Karpas-422 (cell line): ENCODE measurements at regions not wholly inside any gene's neighbourhood (a gene's known extent, or its start where the extent isn't known, plus 50 kb on each side); places are given as distances from the start of the nearest gene placed in this dataset. TPM values are rescaled to one million over a fixed set of nuclear protein-coding genes. Genes with fewer than 3 reads are reported as not detected.

Experiments used
- DNase-seq: peaks from one replicate; pipeline ENCODE4 v3.0.0-alpha.2; 2015
- H2AFZ ChIP-seq: fragments of 200-600 bp; sonication (generic); 2 replicates; pipeline ENCODE4 v1.6.1; 2014; ENCODE audit warnings: antibody characterized with exemption, low read length, mixed read lengths
- H3K27ac ChIP-seq: fragments of 200-600 bp; sonication (generic); 2 replicates; pipeline ENCODE4 v1.5.1; 2014; ENCODE audit warnings: mild to moderate bottlenecking, low read length, moderate library complexity
- H3K27me3 ChIP-seq: fragments of 200-600 bp; sonication (generic); 2 replicates; pipeline ENCODE4 v1.6.1; 2014; ENCODE audit warnings: low read length, mixed read lengths
- H3K36me3 ChIP-seq: fragments of 200-600 bp; sonication (generic); 2 replicates; pipeline ENCODE4 v1.6.1; 2014; ENCODE audit warnings: low read length, mixed read lengths; ENCODE audit not compliant: insufficient read depth
- H3K4me1 ChIP-seq: fragments of 200-600 bp; sonication (generic); 2 replicates; pipeline ENCODE4 v1.6.1; 2014; ENCODE audit warnings: mild to moderate bottlenecking, low read length, mixed read lengths
- H3K4me2 ChIP-seq: fragments of 200-600 bp; sonication (generic); 2 replicates; pipeline ENCODE4 v1.6.1; 2014; ENCODE audit warnings: low read length, low read depth, mild to moderate bottlenecking; ENCODE audit not compliant: poor library complexity, severe bottlenecking
- H3K4me3 ChIP-seq: fragments of 200-600 bp; sonication (generic); 2 replicates; pipeline ENCODE4 v1.5.1; 2014; ENCODE audit warnings: mild to moderate bottlenecking, antibody characterized with exemption, low read length, mixed read lengths
- H3K79me2 ChIP-seq: fragments of 200-600 bp; sonication (generic); 2 replicates; pipeline ENCODE4 v1.6.1; 2014; ENCODE audit warnings: mild to moderate bottlenecking, low read length, mixed read lengths
- H3K9ac ChIP-seq: fragments of 200-600 bp; sonication (generic); 2 replicates; pipeline ENCODE4 v1.6.0; 2014; ENCODE audit warnings: low read length
- H3K9me2 ChIP-seq: fragments of 200-600 bp; sonication (generic), shearing (Covaris generic); replicated peaks from 2 replicates; pipeline ENCODE4 v1.6.0; 2014; ENCODE audit warnings: mild to moderate bottlenecking, low read length, moderate library complexity; ENCODE audit not compliant: insufficient read depth
- H3K9me3 ChIP-seq: fragments of 300-700, 200-600 bp; sonication (generic); 2 replicates; pipeline ENCODE4 v1.6.1; 2014; ENCODE audit warnings: low read length, mixed read lengths
- H4K20me1 ChIP-seq: fragments of 200-600 bp; sonication (generic); 2 replicates; pipeline ENCODE4 v1.6.1; 2014; ENCODE audit warnings: mild to moderate bottlenecking, antibody characterized with exemption, low read length, low read depth; ENCODE audit not compliant: insufficient read depth
- small RNA-seq: library from RNA; depleted of rRNA; stranded (forward); fragments of <200 nt; gene quantifications from one replicate; pipeline ENCODE3, GENCODE V24; 2014

DNA sequence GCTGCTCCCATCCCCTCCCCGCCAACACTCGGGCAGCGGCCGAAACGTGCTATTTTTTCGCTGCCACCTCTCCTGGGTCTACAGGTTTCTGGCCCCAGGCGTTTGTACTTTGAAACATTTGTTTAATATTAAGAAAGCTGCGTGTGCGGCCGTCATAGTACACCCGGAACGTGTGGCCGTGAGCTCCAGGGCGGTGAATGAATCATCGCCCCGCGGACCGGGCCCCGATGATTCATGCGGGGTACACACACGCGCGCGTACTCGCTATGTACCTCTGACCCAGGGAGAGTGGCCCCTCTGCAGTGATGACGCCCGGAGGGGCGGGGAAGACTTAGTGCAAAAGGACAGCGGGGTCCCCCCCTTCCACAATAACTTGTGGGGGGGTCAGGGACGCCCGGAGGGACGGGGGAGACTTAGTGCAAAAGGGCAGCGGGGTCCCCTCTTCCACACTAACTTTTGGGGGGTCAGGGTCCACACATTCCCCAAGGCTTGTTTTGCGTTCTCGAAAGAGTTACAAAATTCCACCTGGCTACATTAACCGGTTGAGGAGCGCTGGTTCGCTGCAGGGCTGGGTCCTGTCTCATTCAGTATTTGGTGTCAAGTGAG, 56.5 kb upstream of the PCGF5 start:
- peaks cover 4% of the 10 kb centered on the region; the same call in 1 of the 2 replicates for H3K4me1 ChIP-seq
- no peaks in the 10 kb centered on the region for H4K20me1 ChIP-seq
- peak overlapping the region; percentile 65 for H3K4me2 ChIP-seq
- no peaks in the 10 kb centered on the region for H3K9me2 ChIP-seq
- H3K4me3 ChIP-seq, result peak overlapping the region; percentile 64
- H3K9me3 ChIP-seq, result no peaks in the 10 kb centered on the region
- peak; percentile 37 for DNase-seq
- peak overlapping the region; percentile 67 for H3K9ac ChIP-seq
- no peaks in the 10 kb centered on the region for H3K79me2 ChIP-seq
- peak overlapping the region; percentile 28; the same call in 1 of the 2 replicates for H2AFZ ChIP-seq
- H3K36me3 ChIP-seq, result no peaks in the 10 kb centered on the region
- no peak overlapping the region for H3K27ac ChIP-seq
- H3K27me3 ChIP-seq, result no peaks in the 10 kb centered on the region

DNA sequence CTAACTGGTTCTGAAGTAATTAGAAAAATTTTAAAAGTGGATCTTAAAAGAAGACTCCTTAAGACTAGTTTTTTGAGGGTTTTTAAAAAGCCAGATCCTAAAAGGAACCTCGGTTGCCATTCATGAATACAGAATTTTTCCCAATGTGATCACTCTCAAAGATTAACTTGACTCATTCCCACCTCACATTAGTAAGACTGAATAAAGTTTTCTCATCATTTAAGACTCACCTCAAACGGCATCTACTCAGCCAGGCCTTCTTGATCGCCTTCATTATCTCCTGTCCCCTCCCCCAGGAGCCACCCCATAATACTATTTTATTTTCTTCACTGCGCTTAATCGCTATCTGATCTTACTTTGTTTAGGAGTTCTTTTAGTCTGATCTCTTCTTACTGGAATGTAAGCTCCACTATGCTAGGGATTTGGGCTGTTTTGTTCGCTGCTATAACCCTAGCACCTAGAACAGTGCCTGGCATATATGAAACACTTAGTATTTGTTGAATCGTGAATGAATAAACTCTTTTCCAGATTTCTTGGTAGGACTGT, 55.9 kb upstream of the PCGF5 start:
- no peak for DNase-seq
- Histone ChIP-seq H3K9me2 (no peaks in the 10 kb centered on the region), H3K4me1 (peaks cover 4% of the 10 kb centered on the region; the same call in 1 of the 2 replicates), H3K79me2 (no peaks in the 10 kb centered on the region), H3K9me3 (no peaks in the 10 kb centered on the region), H3K4me2 (no peak overlapping the region), H3K9ac (no peak overlapping the region), H3K4me3 (no peak overlapping the region), H2AFZ (no peak overlapping the region), H3K36me3 (no peaks in the 10 kb centered on the region), H3K27me3 (no peaks in the 10 kb centered on the region), H4K20me1 (no peaks in the 10 kb centered on the region), H3K27ac (no peak overlapping the region)

DNA sequence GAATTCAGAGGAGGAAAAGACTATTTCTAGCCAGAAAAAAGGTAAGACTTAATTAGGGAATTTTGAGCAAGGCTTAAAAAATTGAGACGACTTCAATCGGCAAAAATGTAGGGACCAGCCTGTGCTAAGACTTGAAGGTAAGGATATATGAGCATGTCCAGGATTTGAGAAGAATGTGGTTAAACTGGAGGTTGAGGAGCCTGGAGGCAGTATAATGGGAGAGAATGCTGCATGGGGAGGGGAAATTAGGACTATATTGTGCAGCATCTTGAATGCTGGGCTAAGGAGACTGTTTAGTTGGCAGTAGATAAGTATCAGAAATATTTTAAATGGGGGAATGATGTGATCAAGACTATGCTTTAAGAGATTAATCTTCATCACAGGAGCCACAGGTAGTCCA, 53.1 kb upstream of the PCGF5 start:
- Histone ChIP-seq H3K36me3 (no peaks in the 10 kb centered on the region), H3K9me2 (no peaks in the 10 kb centered on the region), H2AFZ (no peak overlapping the region), H3K9me3 (no peaks in the 10 kb centered on the region), H3K4me1 (peaks cover 4% of the 10 kb centered on the region; the same call in 1 of the 2 replicates), H3K4me3 (no peak overlapping the region), H4K20me1 (no peaks in the 10 kb centered on the region), H3K27ac (no peak overlapping the region), H3K4me2 (no peak overlapping the region), H3K9ac (no peak overlapping the region), H3K79me2 (no peaks in the 10 kb centered on the region), H3K27me3 (no peaks in the 10 kb centered on the region)
- DNase-seq, result no peak

DNA sequence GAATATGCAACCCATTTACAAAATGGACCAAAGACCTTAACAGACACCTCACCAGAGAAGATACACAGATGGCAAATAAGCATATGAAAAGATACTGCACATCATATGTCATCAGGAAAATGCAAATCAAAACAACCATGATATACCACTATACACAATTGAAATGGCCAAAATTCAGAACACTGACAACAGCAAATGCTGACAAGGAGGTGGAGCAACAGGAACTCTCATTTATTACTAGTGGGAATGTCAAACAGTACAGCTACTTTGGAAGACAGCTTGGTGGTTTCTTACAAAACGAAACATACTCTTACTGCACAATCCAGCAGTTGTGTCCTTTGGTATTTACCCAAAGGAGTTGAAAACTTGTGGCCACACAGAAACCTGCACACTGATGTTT, 50.0 kb upstream of the PCGF5 start:
- DNase-seq, result no peak
- H3K79me2 ChIP-seq, result no peaks in the 10 kb centered on the region
- no peaks in the 10 kb centered on the region for H3K9me2 ChIP-seq
- H3K27me3 ChIP-seq, result no peaks in the 10 kb centered on the region
- no peak overlapping the region for H3K27ac ChIP-seq
- no peaks in the 10 kb centered on the region for H3K9me3 ChIP-seq
- no peak overlapping the region for H3K4me3 ChIP-seq
- no peak overlapping the region for H3K9ac ChIP-seq
- no peaks in the 10 kb centered on the region for H3K36me3 ChIP-seq
- H3K4me1 ChIP-seq, result no peaks in the 10 kb centered on the region
- no peak overlapping the region for H3K4me2 ChIP-seq
- no peak overlapping the region for H2AFZ ChIP-seq
- no peaks in the 10 kb centered on the region for H4K20me1 ChIP-seq

Small RNA genes in the stretch of these regions (small RNA-seq; reads per million reads assigned to genes)
- not detected for gene AL365434.2
